RWPE1 (cell line): ENCODE measurements at regions not wholly inside any gene's neighbourhood (a gene's known extent, or its start where the extent isn't known, plus 50 kb on each side); places are given as distances from the start of the nearest gene placed in this dataset.

Experiments used
- CTCF ChIA-PET: fragments of 350-600 bp; sonication (Branson Sonifier 250); formaldehyde crosslinking; extraction: SDS; loops from one replicate; lab custom pipeline; 2021; lab: Yijun Ruan, JAX
- POLR2A ChIA-PET: fragments of 400-600 bp; formaldehyde crosslinking; extraction: SDS; loops from one replicate; lab custom pipeline; 2020; ENCODE audit warnings: antibody characterized with exemption; ENCODE audit not compliant: low non-redundant PET; lab: Yijun Ruan, JAX
- DNase-seq: peaks from one replicate; pipeline ENCODE4 v3.0.0; 2012; ENCODE audit warnings: low spot score
- H3K27ac ChIP-seq: fragments of 450-650 bp; 2 replicates; pipeline ENCODE4 v1.5.1; 2017
- CTCF ChIP-seq: fragments of 450-650 bp; conservative IDR thresholded peaks from 2 replicates; pipeline ENCODE4 v1.5.1; 2017; ENCODE audit warnings: low read depth, mild to moderate bottlenecking

- no peak for TF ChIP-seq CTCF
- ChIA-PET POLR2A (no interaction called here), CTCF (no interaction called here)
- no peak overlapping the region for H3K27ac ChIP-seq
- DNase-seq: no peak
Observed at GRCh38 chr2:128503399-128504245, 185.0 kb upstream of the HS6ST1 start.

- TF ChIP-seq CTCF: no peak
- no peak overlapping the region for H3K27ac ChIP-seq
- POLR2A ChIA-PET: no interaction called here
- CTCF ChIA-PET: no interaction called here
- no peak for DNase-seq
Observed at GRCh38 chr2:128504246-128505149, 185.8 kb upstream of the HS6ST1 start.

- POLR2A ChIA-PET: no interaction called here
- no peak for TF ChIP-seq CTCF
- CTCF ChIA-PET: no interaction called here
- no peak for DNase-seq
- H3K27ac ChIP-seq: no peak overlapping the region
Observed at GRCh38 chr2:128505150-128505490, 186.5 kb upstream of the HS6ST1 start.

GRCh38 chr2:128505575-128506526 is 187.2 kb upstream of the HS6ST1 start:
- TF ChIP-seq CTCF: no peak
- no peak overlapping the region for H3K27ac ChIP-seq
- CTCF ChIA-PET: no interaction called here
- POLR2A ChIA-PET: no interaction called here
- DNase-seq: no peak

GRCh38 chr2:128506534-128506933 is 187.9 kb upstream of the HS6ST1 start:
- no peak for TF ChIP-seq CTCF
- CTCF ChIA-PET: interaction anchor here (0.6 kb wide), 1 partner anchor 86 kb away, joined by 3 read pairs; no protein-coding TSS in a partner anchor
- no peak for DNase-seq
- H3K27ac ChIP-seq: no peak overlapping the region
- POLR2A ChIA-PET: no interaction called here
